ENCODE measurements at regions not wholly inside any gene's neighbourhood (a gene's known extent, or its start where the extent isn't known, plus 50 kb on each side); places are given as distances from the start of the nearest gene placed in this dataset.

DNA sequence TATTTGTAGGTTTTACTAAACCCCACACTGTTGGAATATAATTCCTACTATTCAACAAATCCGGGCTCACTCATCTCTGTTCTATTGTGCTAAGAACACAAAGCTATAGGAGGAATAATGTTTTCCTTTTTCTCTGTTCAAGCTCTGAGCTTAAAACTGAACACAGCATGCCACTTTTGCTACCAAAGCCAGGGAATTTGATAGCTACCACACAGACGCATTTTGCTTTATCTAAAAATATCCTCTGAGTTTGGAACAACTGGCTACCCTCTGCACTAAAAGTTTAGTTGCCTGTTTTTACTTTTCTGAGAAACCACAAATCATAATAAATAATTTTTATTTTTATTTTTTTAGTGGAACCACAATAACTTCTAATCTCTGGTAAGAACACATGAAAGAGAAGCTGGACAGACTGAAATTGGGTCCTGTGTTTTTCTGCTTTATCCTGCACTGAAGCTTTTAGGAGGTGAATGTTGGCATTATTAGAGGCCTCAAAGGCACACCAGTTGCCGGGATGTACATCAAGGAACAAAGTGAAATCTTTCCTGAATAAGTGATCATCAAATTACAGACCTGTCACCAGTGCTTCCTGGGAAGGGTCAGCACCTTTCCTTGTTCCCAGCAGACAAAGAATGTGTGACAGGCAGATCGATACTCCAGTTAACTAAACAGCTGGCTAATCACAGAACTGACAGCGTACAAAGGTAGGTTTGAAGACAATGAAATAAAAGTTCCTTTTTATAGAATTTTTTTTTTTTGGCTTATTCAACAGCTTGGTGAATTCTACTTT is 523.2 kb upstream of the TENM4 start (continued):
- TF ChIP-seq YY1 (IDR thresholded peaks at IDR 0.05; ENCODE audit: low read depth, low read length), result no peak
- no peak for TF ChIP-seq SUZ12 (IDR thresholded peaks at IDR 0.05; ENCODE audit: low read length)
- no peak for TF ChIP-seq TEAD4 (IDR thresholded peaks at IDR 0.05; ENCODE audit: low read depth, low read length)
- no peak for TF ChIP-seq GTF2F1 (IDR thresholded peaks at IDR 0.05; ENCODE audit: borderline replicate concordance, low read depth, low read length)
- TF ChIP-seq JUN (IDR thresholded peaks at IDR 0.05; ENCODE audit: low read depth, low read length), result no peak
- TF ChIP-seq RBBP5 (IDR thresholded peaks at IDR 0.05; ENCODE audit: borderline replicate concordance, low read depth, low read length), result no peak
- no peak for TF ChIP-seq SIN3A (conservative IDR thresholded peaks at IDR 0.05 in 1 of 2, IDR thresholded peaks at IDR 0.05 in 1 of 2; ENCODE audit: low read depth in 1 of 2, low read length in 2 of 2)

Data from H1 (cell line).